ENCODE measurements at regions not wholly inside any gene's neighbourhood (a gene's known extent, or its start where the extent isn't known, plus 50 kb on each side); places are given as distances from the start of the nearest gene placed in this dataset.

- WGBS (ENCODE audit: low lambda C conversion rate): 12% methylated on average over 10 of the region's 15 CpGs
- POLR2A ChIA-PET: no interaction called here
- Histone ChIP-seq H2AFZ (ENCODE audit: low read depth) (no peak overlapping the region), H3K79me2 (ENCODE audit: insufficient read depth) (no peaks in the 10 kb centered on the region), H3F3A (replicated peaks; ENCODE audit: insufficient read depth) (no peaks in the 10 kb centered on the region), H3K9me2 (no peaks in the 10 kb centered on the region), H3K4me1 (ENCODE audit: control insufficient read depth in 1 of 2, insufficient read depth in 2 of 2, low read depth in 1 of 2, low read length in 1 of 2) (no peaks in the 10 kb centered on the region), H3K9ac (no peak overlapping the region), H3K36me3 (replicated peaks in 1 of 2; ENCODE audit: control insufficient read depth in 1 of 2, insufficient read depth in 2 of 2, low read length in 1 of 2) (no peaks in the 10 kb centered on the region), H3K27ac (ENCODE audit: low read depth in 2 of 2, low read length in 1 of 2) (no peak overlapping the region), H3K9me3 (no peaks in the 10 kb centered on the region), H4K20me1 (ENCODE audit: insufficient read depth) (no peaks in the 10 kb centered on the region), H3K4me2 (no peak overlapping the region), H3K4me3 (ENCODE audit: low read depth in 2 of 2, low read length in 1 of 2) (no peak overlapping the region), H3K27me3 (ENCODE audit: insufficient read depth) (no peaks in the 10 kb centered on the region; the same call in 1 of the 2 replicates)
- TF ChIP-seq YY1 (IDR thresholded peaks at IDR 0.05; ENCODE audit: low read depth): no peak
- TF ChIP-seq ELF1 (IDR thresholded peaks at IDR 0.05): no peak
- no peak for TF ChIP-seq RXRA (IDR thresholded peaks at IDR 0.05; ENCODE audit: borderline replicate concordance, low read depth)
- TF ChIP-seq MXI1 (IDR thresholded peaks at IDR 0.05; ENCODE audit: low read depth, low read length): no peak
- TF ChIP-seq IRF3 (IDR thresholded peaks at IDR 0.05; ENCODE audit: low read depth, low read length): no peak
- TF ChIP-seq, protein P1, sequence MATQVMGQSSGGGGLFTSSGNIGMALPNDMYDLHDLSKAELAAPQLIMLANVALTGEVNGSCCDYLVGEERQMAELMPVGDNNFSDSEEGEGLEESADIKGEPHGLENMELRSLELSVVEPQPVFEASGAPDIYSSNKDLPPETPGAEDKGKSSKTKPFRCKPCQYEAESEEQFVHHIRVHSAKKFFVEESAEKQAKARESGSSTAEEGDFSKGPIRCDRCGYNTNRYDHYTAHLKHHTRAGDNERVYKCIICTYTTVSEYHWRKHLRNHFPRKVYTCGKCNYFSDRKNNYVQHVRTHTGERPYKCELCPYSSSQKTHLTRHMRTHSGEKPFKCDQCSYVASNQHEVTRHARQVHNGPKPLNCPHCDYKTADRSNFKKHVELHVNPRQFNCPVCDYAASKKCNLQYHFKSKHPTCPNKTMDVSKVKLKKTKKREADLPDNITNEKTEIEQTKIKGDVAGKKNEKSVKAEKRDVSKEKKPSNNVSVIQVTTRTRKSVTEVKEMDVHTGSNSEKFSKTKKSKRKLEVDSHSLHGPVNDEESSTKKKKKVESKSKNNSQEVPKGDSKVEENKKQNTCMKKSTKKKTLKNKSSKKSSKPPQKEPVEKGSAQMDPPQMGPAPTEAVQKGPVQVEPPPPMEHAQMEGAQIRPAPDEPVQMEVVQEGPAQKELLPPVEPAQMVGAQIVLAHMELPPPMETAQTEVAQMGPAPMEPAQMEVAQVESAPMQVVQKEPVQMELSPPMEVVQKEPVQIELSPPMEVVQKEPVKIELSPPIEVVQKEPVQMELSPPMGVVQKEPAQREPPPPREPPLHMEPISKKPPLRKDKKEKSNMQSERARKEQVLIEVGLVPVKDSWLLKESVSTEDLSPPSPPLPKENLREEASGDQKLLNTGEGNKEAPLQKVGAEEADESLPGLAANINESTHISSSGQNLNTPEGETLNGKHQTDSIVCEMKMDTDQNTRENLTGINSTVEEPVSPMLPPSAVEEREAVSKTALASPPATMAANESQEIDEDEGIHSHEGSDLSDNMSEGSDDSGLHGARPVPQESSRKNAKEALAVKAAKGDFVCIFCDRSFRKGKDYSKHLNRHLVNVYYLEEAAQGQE (IDR thresholded peaks at IDR 0.05; ENCODE audit: low read depth, low read length): no peak
- TF ChIP-seq FOXM1 (IDR thresholded peaks at IDR 0.05; ENCODE audit: low read depth): no peak
- TF ChIP-seq EP300 (IDR thresholded peaks at IDR 0.05; ENCODE audit: borderline replicate concordance in 1 of 2, low read depth in 1 of 2, low read length in 1 of 2): no peak
- no peak for TF ChIP-seq GABPA (IDR thresholded peaks at IDR 0.05; ENCODE audit: low read depth)
- TF ChIP-seq RCOR1 (IDR thresholded peaks at IDR 0.05; ENCODE audit: low read length): no peak
- TF ChIP-seq FOSL2 (IDR thresholded peaks at IDR 0.05; ENCODE audit: borderline replicate concordance, low read depth): no peak
- TF ChIP-seq NRF1 (IDR thresholded peaks at IDR 0.05; ENCODE audit: low read depth, low read length): no peak
- TF ChIP-seq USF1 (IDR thresholded peaks at IDR 0.05; ENCODE audit: borderline replicate concordance, low read depth): no peak
- TF ChIP-seq, protein P2, sequence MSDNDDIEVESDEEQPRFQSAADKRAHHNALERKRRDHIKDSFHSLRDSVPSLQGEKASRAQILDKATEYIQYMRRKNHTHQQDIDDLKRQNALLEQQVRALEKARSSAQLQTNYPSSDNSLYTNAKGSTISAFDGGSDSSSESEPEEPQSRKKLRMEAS (IDR thresholded peaks at IDR 0.05; ENCODE audit: low read depth): no peak
- TF ChIP-seq RAD21 (IDR thresholded peaks at IDR 0.05; ENCODE audit: low read length): no peak
- TF ChIP-seq PBX3 (IDR thresholded peaks at IDR 0.05): no peak
- TF ChIP-seq TAF1 (IDR thresholded peaks at IDR 0.05; ENCODE audit: borderline replicate concordance, low read depth, low read length): no peak
- no peak for TF ChIP-seq USF2 (IDR thresholded peaks at IDR 0.05; ENCODE audit: borderline replicate concordance, low read depth, low read length)
- no peak for TF ChIP-seq EZH2phosphoT487 (IDR thresholded peaks at IDR 0.05; ENCODE audit: borderline replicate concordance, low read depth)
- no peak for TF ChIP-seq JUND (IDR thresholded peaks at IDR 0.05)
- CTCF ChIA-PET: no interaction called here
- DNase-seq: no peak
Measured at GRCh38 chr13:21929400-21929799, 258.5 kb downstream of the FGF9 start.

All from SK-N-SH (cell line).